Nephron (organoid): ENCODE measurements at regions not wholly inside any gene's neighbourhood (a gene's known extent, or its start where the extent isn't known, plus 50 kb on each side); places are given as distances from the start of the nearest gene placed in this dataset.

Source experiments
- H3K27ac Mint-ChIP-seq, 3 experiments: 2 replicates each; pipeline ENCODE4 v1.8.0; 2020; ENCODE audit warnings: mixed read lengths in 3 of 3, mild to moderate bottlenecking in 2 of 3, moderate library complexity in 1 of 3
- H3K27me3 Mint-ChIP-seq: 2 replicates; pipeline ENCODE4 v1.8.0; 2021; ENCODE audit warnings: low read depth, mild to moderate bottlenecking, moderate library complexity, mixed read lengths
- H3K36me3 Mint-ChIP-seq: 2 replicates; pipeline ENCODE4 v1.8.0; 2020; ENCODE audit warnings: low read depth, mixed read lengths
- H3K4me1 Mint-ChIP-seq: 2 replicates; pipeline ENCODE4 v1.8.0; 2020; ENCODE audit warnings: mixed read lengths
- H3K4me3 Mint-ChIP-seq, 3 experiments: 2 replicates each; pipeline ENCODE4 v1.8.0; 2020; ENCODE audit warnings: mild to moderate bottlenecking in 3 of 3, mixed read lengths in 3 of 3, moderate library complexity in 2 of 3
- H3K9me3 Mint-ChIP-seq: 2 replicates; pipeline ENCODE4 v1.8.0; 2020; ENCODE audit warnings: mixed read lengths
- CTCF ChIP-seq, 3 experiments: fragments of 200-600 bp; sonication (generic); IDR thresholded peaks; one replicate each; pipeline ENCODE4 v1.5.0; 2021; ENCODE audit warnings: antibody characterized with exemption in 3 of 3; ENCODE audit not compliant: unreplicated experiment in 3 of 3

DNA sequence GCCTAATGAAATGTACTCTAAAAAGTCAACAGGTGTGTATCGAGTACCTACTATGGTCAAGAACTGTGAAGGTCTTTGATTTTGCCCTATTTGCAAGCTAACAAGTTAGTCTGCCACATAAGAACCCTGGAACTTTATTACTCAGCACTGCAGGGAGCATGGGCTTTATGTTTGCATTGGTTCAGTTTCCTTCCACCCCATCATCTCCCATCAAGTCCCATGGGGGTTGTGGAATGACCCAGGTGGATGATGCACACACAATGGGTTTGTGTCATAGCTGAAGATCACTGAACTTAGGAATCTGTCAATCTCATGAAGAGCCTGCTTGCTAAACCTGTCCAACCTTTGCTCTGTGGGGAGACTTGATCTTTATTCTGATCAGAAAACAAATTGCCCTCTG is 265.5 kb downstream of the RPRM start:
- H3K4me3 Mint-ChIP-seq = no peak overlapping the region
- H3K27me3 Mint-ChIP-seq = no peaks in the 10 kb centered on the region
- no peak overlapping the region for H3K27ac Mint-ChIP-seq
- H3K36me3 Mint-ChIP-seq = no peaks in the 10 kb centered on the region
- no peak for TF ChIP-seq CTCF (IDR thresholded peaks at IDR 0.05; ENCODE audit: unreplicated experiment in 3 of 3)
- no peaks in the 10 kb centered on the region for H3K4me1 Mint-ChIP-seq
- H3K9me3 Mint-ChIP-seq = no peaks in the 10 kb centered on the region

GRCh38 chr2:153197402-153198386 is 280.9 kb downstream of the RPRM start:
- Mint-ChIP-seq H3K4me3 (no peak overlapping the region), H3K9me3 (peaks cover 6% of the 10 kb centered on the region), H3K27me3 (no peaks in the 10 kb centered on the region), H3K36me3 (no peaks in the 10 kb centered on the region), H3K4me1 (no peaks in the 10 kb centered on the region), H3K27ac (no peak overlapping the region)
- TF ChIP-seq CTCF (IDR thresholded peaks at IDR 0.05; ENCODE audit: unreplicated experiment in 3 of 3) = no peak

DNA sequence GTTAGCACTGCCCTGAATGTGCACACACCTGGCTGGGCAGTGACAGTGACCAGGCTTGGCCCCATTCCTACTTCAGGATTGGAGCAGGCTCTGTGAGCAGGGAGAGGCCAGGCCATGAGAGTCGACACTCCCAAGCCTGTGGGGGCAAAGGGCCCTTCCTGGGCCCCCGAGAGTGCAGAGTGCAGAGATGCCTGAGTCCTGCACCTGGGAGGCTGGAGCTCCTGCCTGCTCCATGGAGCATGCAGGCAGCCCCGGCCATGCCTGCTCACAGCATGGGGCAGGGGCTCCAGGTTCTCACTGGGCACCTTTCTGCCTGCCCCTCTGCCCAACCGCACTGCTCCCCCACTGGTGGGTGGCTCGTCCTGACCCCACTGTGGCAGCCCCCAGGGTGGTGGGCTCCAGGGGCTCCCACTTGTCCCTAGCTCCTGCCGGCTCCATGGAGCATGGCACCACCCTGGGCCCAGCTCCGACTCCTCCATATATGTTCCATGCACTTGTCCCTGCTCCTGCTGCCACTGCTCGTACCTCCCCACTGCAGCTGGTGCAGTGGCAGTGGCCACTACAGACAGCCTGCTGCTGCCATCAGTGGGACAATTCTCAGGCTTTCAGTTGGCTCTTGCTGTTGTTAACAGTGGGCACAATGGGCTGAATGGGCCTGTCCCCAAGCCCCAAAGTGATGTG is 282.0 kb downstream of the RPRM start:
- Mint-ChIP-seq H3K27ac (no peak overlapping the region), H3K36me3 (no peaks in the 10 kb centered on the region), H3K4me1 (no peaks in the 10 kb centered on the region), H3K4me3 (no peak overlapping the region), H3K9me3 (peaks cover 3% of the 10 kb centered on the region), H3K27me3 (no peaks in the 10 kb centered on the region)
- TF ChIP-seq CTCF (IDR thresholded peaks at IDR 0.05; ENCODE audit: unreplicated experiment in 3 of 3) = no peak

DNA sequence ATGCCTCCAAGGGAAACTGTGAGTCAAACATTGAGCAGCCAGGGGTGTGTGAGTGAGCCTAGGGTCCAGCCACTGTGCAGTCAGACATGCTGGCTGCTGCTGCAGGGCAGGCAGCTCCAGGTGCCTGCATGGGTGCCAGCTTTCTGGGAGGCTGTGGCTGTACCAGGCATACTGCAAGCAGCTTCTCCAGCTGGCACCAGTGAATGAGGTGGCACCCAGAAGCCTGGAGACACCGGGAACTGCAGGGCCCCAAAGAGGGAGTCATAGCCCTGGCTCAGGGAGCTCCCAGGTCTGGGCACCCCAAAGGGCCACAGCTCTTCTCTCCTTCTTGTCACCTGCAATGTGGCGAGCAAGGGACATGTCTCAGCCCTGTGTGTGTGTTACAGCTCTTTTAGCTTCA is 283.2 kb downstream of the RPRM start:
- no peak for TF ChIP-seq CTCF (IDR thresholded peaks at IDR 0.05; ENCODE audit: unreplicated experiment in 3 of 3)
- Mint-ChIP-seq H3K9me3 (peaks cover 3% of the 10 kb centered on the region), H3K36me3 (no peaks in the 10 kb centered on the region), H3K4me3 (no peak overlapping the region), H3K27me3 (no peaks in the 10 kb centered on the region), H3K27ac (no peak overlapping the region), H3K4me1 (no peaks in the 10 kb centered on the region)

DNA sequence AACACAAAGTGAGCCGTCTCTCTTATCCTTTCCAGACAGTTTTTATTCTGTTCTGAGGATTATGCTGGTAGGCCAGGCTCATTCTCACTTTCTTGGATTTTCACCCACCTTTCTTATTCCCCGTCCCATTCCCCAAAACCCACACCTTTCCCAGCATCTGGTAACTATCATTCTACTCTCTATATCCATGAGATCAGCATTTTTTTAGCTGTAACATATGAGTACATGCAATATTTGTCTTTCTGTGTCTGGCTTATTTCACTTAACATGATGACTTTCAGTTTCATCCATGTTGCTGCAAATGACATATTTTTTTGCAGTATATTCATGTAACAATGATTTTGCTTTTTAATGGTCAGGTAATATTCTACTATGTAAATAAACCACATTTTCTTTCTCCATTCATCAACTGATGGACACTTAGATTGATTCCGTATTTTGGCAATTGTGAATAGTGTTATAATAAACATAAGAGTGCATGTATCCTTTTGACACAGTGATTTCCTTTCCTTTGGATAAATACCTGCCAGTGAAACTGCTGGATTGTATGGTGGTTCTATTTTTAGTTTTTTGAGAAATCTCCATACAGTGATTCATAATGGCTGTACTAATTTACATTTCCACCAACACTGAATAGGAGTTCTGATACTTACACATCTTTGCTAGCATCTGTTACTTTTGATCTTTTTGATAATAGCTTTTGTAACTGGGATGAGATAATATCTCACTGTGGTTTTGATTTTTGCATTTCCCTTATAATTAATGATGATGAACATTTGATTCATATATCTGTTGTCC is 289.3 kb downstream of the RPRM start:
- peaks cover 20% of the 10 kb centered on the region for H3K9me3 Mint-ChIP-seq
- TF ChIP-seq CTCF (IDR thresholded peaks at IDR 0.05; ENCODE audit: unreplicated experiment in 3 of 3) = no peak
- H3K4me1 Mint-ChIP-seq = no peaks in the 10 kb centered on the region
- no peak overlapping the region for H3K4me3 Mint-ChIP-seq
- H3K36me3 Mint-ChIP-seq = no peaks in the 10 kb centered on the region
- no peak overlapping the region for H3K27ac Mint-ChIP-seq
- H3K27me3 Mint-ChIP-seq = peaks cover 7% of the 10 kb centered on the region
